HG03565 (cell line): ENCODE measurements at regions not wholly inside any gene's neighbourhood (a gene's known extent, or its start where the extent isn't known, plus 50 kb on each side); places are given as distances from the start of the nearest gene placed in this dataset.

ENCODE experiments used
- ATAC-seq: cut with Tn5 transposase; IDR thresholded peaks from one replicate; pipeline ENCODE4 v1.9.1; 2021; ENCODE audit warnings: mild to moderate bottlenecking, moderate library complexity; ENCODE audit not compliant: unreplicated experiment

DNA sequence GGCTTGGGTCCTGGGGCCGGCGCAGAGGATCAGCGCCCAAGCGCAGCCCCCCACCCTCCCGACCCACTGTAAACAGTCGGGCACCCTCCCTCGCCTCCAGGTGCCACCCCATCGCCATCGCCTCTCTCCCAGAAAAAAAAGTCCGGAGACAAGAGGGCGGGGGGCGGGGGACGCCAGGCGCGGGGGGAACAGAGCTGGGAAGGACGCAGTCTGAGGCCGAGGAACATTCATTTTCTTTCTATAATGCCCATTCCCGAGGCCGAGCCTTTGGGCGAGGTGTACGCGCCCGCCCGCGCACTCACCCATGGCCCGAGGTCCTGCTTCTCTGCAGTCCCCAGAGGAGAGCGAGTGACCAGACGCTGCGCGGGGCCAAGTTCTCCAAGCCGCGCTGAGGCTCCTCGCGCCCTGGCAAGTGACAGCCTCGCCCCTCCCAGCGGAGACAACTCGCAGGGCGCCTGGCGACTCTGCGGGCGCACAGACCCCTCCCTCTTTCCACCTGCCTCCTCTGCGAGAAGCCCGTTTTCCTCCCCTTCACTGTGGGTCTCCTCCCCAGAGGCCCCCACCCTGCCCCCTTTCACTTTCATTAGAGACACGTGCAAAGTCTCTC lies 63.5 kb upstream of the WDR17 start:
- ATAC-seq, result peak; percentile 74

DNA sequence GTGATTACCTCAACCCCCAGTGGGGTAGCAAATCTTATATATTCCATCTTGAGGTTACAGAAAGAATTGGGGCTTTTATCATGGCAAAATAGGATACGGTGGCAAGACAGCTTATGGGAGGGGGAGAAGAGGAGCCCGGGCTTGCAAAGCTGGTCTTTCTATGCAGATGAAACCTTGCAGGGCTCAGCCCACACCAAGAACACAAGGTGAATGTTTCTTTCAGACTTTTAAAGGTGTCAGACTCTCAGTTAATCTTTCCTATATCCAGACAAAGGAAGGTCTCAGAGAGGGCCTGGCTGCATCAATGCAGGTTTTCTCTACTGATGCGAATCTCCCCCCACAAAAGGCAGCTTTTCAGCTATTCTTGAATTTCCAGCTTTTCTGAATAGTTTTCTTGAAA lies 59.9 kb upstream of the WDR17 start:
- no peak for ATAC-seq

DNA sequence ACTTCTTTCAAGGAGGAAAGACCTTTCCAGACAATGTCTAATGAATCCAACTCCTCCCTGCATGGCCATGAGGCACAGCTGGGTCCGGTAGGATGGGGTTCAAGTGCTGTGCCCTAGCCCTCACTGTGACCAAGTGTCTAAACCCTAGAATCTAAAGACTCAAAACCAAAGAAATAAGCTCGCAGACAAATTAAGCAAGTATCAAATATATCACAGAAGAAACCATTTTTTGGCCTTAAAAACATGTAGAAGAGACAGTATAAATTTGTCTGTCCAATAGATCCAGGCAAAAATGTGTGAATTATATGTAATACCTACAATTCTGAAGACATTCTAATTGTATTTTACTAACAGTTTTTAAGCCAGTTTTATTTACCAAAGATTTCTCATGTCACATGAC lies 56.4 kb upstream of the WDR17 start:
- ATAC-seq, result no peak

DNA sequence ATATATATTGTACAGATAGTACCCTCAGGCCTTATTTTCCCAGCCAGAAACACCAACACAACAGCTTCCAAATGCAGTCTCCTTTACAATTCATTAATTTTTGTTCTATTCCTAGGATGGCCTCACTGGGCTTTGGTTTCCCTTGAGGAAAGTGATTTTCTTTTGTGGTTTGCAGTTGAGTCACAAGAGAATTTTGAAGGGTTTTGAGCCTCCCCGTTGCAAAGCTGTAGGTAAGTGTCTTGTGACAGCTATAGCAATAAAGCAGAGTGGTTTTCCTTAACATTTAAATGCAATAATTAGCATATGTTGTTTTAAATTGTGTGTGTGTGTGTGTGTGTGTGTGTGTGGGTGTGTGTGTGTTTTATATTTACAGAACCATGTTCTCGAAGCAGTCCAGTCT lies 54.1 kb upstream of the WDR17 start:
- no peak for ATAC-seq

DNA sequence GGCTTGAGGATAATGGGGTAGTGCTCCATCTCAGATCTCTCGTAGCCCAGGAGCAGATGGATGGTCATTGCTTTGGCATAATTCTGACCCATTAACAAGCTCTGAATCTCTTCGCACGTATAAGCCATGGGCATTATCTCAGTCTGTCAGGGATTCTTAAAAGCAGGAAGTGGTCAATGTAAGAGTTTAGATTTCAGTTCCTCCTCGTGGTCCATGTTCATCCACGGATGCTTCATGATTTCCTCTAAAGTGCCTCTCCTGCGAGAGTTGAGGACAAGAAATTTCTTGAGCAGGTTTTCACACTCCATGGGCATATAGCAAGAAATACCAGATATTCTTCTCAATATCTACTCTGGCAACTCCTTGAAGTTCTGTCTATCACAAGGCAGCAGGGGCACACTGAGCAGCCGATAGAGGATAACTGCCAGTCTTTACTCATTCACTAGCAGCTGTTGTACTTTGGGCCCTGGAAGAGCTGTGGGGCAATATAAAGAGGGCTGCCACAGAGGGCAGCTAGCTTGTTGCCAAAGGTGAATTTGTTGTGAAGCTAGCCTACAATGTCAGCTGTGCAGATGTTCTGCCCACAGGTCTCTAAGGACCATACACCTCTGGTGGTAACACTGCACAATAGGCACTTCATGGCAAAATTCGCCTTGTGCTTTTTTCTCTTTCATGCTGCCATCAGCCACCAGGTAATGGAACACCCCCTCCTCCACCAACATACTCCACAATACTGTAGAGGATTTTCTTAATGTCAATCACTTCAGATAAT lies 52.0 kb upstream of the WDR17 start:
- ATAC-seq, result peak; percentile 91

DNA sequence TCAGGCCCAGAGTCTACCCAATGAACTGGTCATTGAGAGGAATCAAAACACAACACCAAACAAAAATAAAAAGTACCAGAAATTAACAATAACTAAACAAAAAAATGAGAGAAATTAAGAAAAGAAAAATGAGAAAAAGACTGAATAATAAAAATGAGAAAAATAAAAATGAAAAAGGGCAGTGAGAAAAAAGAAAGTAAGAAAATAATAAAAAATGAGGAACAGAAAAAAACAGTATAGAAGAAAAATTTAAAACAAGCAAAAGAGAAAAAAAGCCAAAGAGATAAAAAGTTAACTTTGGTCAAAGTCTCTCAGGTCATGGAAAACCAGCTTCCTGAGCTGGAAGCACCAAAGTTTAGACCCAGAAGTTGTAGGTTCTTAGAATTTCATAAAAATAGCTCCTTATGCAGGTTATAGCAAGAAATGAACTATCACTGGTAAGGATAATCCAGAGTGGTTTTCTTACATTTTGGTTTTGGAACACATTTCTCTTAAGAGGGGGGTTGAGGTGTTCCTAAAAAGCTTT lies 51.0 kb upstream of the WDR17 start:
- no peak for ATAC-seq
